ENCODE measurements at regions not wholly inside any gene's neighbourhood (a gene's known extent, or its start where the extent isn't known, plus 50 kb on each side); places are given as distances from the start of the nearest gene placed in this dataset.

DNA sequence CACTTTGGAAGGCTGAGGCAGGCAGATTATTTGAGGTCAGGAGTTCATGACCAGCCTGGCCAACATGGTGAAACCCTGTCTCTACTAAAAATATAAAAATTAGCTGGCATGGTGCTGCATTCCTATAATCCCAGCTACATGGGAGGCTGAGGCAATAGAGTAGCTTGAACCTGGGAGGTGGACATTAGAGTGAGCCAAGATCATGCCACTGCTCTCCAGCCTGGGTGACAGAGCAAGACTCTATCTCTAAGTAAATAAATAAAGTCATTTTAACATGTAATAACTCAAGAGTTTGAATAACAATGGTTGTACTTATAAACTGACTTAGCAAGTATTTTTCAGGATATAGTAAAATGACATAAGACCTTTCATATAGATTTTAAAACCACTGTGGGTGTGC is 169.3 kb upstream of the FN1 start:
- DNase-seq = no peak
- Mint-ChIP-seq H3K27ac (no peak overlapping the region), H3K9me3 (ENCODE audit: low read depth) (no peaks in the 10 kb centered on the region), H3K27me3 (no peaks in the 10 kb centered on the region), H3K36me3 (ENCODE audit: low read depth) (no peaks in the 10 kb centered on the region), H3K4me1 (no peaks in the 10 kb centered on the region), H3K4me3 (no peak overlapping the region)
- intact Hi-C loops (cut with DNase I, micrococcal nuclease) = no loop called here
- ChIA-PET CTCF (no interaction called here), POLR2A (no interaction called here)
- no peak for ATAC-seq

DNA sequence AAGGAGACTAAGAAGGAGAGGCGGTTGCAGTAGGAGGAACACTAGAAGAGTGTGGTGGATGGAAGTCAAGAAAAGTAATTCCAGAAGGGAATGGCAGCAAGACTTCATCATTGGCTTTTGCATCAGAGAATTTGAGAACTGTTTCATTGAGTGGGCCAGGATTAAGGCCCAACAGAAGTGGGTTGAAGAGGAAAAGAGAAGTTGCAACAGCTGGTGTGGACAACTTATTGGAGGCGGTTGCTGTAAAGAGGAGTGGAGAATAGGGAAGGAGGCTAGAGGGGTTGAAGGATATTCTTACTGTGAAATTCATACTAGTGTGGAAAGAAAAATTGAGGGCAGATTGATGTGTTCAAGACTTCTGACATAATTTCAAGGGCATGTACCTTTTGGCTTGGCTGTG is 168.7 kb upstream of the FN1 start:
- ATAC-seq (no peak), DNase-seq (no peak)
- ChIA-PET CTCF (no interaction called here), POLR2A (no interaction called here)
- Mint-ChIP-seq H3K36me3 (ENCODE audit: low read depth) (no peaks in the 10 kb centered on the region), H3K9me3 (ENCODE audit: low read depth) (no peaks in the 10 kb centered on the region), H3K4me1 (no peaks in the 10 kb centered on the region), H3K27ac (no peak overlapping the region), H3K4me3 (no peak overlapping the region), H3K27me3 (no peaks in the 10 kb centered on the region)
- intact Hi-C loops (cut with DNase I, micrococcal nuclease) = no loop called here

DNA sequence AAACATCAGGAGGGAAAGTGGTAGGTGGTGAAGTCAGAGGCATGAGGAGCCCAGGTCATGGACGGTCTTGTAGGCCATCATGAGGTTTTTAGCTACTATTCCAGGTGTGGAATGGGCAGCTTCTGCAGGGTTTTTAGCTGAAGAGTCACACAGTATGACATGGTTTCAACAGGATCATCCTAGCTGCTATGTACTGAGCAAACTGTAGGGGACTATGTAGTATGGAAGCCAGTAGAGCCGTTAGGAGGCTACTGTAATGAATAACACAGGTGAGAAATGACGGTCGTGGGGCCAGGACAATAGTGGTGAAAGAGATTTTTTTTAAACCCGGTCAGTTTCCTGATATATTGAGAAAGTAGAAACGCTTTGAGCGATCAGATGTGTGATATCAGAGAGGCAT is 167.6 kb upstream of the FN1 start:
- intact Hi-C loops (cut with DNase I, micrococcal nuclease) = no loop called here

DNA sequence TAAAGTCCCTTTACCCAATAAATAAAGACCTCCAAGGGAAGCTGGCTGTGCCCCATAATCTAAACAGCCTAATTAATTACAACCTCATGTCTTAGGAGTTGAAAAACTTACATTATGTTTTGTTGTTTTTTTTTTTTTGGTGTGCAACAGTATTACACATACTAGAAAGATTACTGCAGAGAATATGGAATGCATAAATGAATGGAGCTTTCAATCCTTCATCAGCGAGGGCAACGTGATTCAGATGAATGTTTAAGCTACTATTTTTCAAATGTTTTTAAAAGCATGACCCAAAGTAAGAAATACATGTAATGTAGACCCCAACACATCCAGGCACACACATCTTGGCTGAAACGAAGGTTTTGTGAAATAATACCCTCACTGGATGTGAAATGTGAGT is 167.1 kb upstream of the FN1 start:
- CTCF ChIA-PET = no interaction called here
- no peaks in the 10 kb centered on the region for H3K27me3 Mint-ChIP-seq
- no peaks in the 10 kb centered on the region for H3K9me3 Mint-ChIP-seq (ENCODE audit: low read depth)
- no peaks in the 10 kb centered on the region for H3K4me1 Mint-ChIP-seq
- POLR2A ChIA-PET = interaction anchor here (0.7 kb wide), 1 partner anchor 10 kb away, joined by 3 read pairs; no protein-coding TSS in a partner anchor
- no peaks in the 10 kb centered on the region for H3K36me3 Mint-ChIP-seq (ENCODE audit: low read depth)
- H3K27ac Mint-ChIP-seq = no peak overlapping the region
- H3K4me3 Mint-ChIP-seq = no peak overlapping the region
- DNase-seq (no peak), ATAC-seq (no peak)
- intact Hi-C loops (cut with DNase I, micrococcal nuclease) = no loop called here

More for the DNA sequence above, 167.6 kb upstream of the FN1 start:
- POLR2A ChIA-PET = interaction anchor here (0.7 kb wide), 1 partner anchor 11 kb away, joined by 3 read pairs; no protein-coding TSS in a partner anchor
- Mint-ChIP-seq H3K4me3 (no peak overlapping the region), H3K27me3 (no peaks in the 10 kb centered on the region), H3K36me3 (ENCODE audit: low read depth) (no peaks in the 10 kb centered on the region), H3K4me1 (no peaks in the 10 kb centered on the region), H3K9me3 (ENCODE audit: low read depth) (no peaks in the 10 kb centered on the region), H3K27ac (no peak overlapping the region)
- no peak for ATAC-seq
- DNase-seq = no peak
- CTCF ChIA-PET = no interaction called here

DNA sequence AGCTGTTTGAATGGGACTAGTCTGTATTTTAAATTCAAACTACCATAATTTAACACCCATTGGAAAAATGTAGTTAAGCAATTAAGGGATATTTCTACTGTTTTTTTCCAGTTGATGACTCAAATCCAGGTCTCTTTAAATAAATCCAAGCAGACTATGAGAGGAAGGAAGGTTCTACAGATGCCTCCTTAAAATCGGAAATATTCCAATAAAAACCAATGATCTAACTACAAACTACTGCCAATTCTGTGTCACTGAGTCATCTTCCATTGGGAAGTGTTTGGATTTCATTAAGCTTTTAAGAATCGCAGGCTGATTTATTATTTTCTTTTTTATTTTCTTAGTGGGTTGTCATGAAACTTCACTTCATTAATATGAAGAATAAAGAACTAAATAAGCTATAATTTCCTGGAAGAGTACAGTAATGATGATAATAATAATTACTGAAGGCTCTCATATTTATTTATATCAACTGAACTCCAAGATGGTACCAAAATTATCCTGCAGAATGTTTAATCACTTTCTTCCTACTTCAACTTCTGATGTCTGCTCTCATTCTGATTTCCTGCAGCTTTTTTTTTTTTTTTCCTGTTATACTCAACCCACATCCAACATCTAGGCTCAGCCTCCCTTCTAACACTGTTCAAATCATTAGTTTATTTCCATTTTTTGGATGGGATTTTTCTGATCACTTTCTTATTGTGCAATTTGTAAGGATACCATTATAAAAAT is 166.3 kb upstream of the FN1 start:
- H3K36me3 Mint-ChIP-seq (ENCODE audit: low read depth) = no peaks in the 10 kb centered on the region
- H3K27ac Mint-ChIP-seq = no peak overlapping the region
- ChIA-PET POLR2A (no interaction called here), CTCF (no interaction called here)
- intact Hi-C loops (cut with DNase I, micrococcal nuclease) = no loop called here
- no peaks in the 10 kb centered on the region for H3K27me3 Mint-ChIP-seq
- no peaks in the 10 kb centered on the region for H3K4me1 Mint-ChIP-seq
- no peaks in the 10 kb centered on the region for H3K9me3 Mint-ChIP-seq (ENCODE audit: low read depth)
- ATAC-seq = no peak
- DNase-seq = no peak
- H3K4me3 Mint-ChIP-seq = no peak overlapping the region

DNA sequence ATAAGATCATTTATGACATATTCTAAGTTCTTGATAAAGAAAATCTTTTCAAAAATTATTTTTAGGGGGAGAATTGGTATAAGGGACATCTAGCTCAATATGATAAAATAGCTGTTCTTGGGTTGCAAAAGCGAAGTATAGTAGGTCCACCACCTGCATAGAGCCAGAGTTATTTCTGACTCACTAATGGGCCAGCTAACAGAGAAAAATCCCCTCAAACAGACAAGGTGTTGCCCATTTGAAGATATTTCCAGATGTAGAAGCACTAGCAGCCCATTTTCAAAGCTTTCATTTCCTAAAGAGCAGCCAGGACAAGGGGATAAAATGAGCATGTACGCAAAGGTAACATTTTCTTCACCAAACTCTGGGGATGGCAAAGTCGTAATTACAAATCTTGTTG is 165.7 kb upstream of the FN1 start:
- POLR2A ChIA-PET = no interaction called here
- intact Hi-C loops (cut with DNase I, micrococcal nuclease) = no loop called here
- no peaks in the 10 kb centered on the region for H3K9me3 Mint-ChIP-seq (ENCODE audit: low read depth)
- no peaks in the 10 kb centered on the region for H3K36me3 Mint-ChIP-seq (ENCODE audit: low read depth)
- no peaks in the 10 kb centered on the region for H3K4me1 Mint-ChIP-seq
- H3K27me3 Mint-ChIP-seq = no peaks in the 10 kb centered on the region
- CTCF ChIA-PET = interaction anchor here (1.6 kb wide), 1 partner anchor 18 kb away, joined by 4 read pairs; no protein-coding TSS in a partner anchor
- H3K27ac Mint-ChIP-seq = no peak overlapping the region
- ATAC-seq (no peak), DNase-seq (no peak)
- no peak overlapping the region for H3K4me3 Mint-ChIP-seq

DNA sequence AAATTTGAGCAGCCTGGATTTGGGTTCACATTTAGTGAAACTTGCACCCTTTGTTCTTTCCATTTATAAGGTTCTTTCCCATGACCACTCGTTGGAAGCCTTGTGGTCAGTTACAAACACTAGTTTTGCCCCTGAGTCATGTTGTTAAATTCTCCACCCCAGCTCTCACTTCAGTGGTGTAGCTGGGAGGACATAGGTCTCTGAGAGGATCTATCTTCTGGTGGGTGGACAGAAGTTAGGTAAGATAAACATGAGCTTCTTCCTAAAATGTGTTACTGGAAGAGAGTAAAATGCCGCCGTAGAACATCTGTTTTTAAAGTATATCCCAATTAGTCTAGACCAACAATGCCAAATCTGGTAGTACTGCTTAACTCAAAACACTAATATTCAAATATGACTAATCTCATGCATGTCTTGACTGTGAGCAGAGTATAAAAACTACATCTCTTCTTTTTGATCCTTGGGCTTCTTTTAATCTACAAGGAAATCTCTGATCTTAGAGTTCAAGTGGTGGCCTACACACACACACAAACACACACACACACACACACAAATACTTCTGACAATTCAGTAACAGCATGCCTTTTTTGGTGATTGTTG is 162.6 kb upstream of the FN1 start:
- no peaks in the 10 kb centered on the region for H3K4me1 Mint-ChIP-seq
- CTCF ChIA-PET = interaction anchor here (0.7 kb wide), 1 partner anchor 15 kb away, joined by 3 read pairs; no protein-coding TSS in a partner anchor
- POLR2A ChIA-PET = interaction anchor here (0.6 kb wide), 2 partner anchors 40 to 135 kb away, joined by 3 read pairs; no protein-coding TSS in a partner anchor
- H3K27me3 Mint-ChIP-seq = no peaks in the 10 kb centered on the region
- no peak for ATAC-seq
- no peak overlapping the region for H3K4me3 Mint-ChIP-seq
- H3K9me3 Mint-ChIP-seq (ENCODE audit: low read depth) = no peaks in the 10 kb centered on the region
- H3K36me3 Mint-ChIP-seq (ENCODE audit: low read depth) = no peaks in the 10 kb centered on the region
- intact Hi-C loops (cut with DNase I, micrococcal nuclease) = no loop called here
- DNase-seq = no peak
- H3K27ac Mint-ChIP-seq = no peak overlapping the region

DNA sequence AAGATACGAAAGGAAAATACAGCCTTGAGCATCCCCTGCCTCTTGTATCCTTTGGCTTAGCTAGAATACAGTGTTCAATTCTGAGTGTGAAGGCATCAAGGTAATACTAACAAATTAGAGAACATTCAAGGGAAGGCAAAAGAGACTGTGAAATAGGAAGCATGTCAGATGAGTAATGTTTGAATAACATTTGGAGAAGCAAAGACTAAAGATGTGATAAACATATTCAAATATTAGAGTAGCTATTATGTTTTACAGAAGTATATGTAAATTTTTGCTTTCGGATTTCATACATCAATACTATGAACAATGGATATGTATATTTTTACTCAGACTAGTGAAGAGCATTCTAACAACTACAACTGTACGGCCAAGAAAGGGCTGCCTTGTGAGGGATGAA is 161.7 kb upstream of the FN1 start:
- POLR2A ChIA-PET = no interaction called here
- H3K4me3 Mint-ChIP-seq = no peak overlapping the region
- H3K4me1 Mint-ChIP-seq = no peaks in the 10 kb centered on the region
- intact Hi-C loops (cut with DNase I, micrococcal nuclease) = no loop called here
- DNase-seq (no peak), ATAC-seq (no peak)
- H3K27me3 Mint-ChIP-seq = no peaks in the 10 kb centered on the region
- CTCF ChIA-PET = interaction anchor here (0.7 kb wide), 1 partner anchor 14 kb away, joined by 3 read pairs; no protein-coding TSS in a partner anchor
- H3K27ac Mint-ChIP-seq = no peak overlapping the region
- H3K36me3 Mint-ChIP-seq (ENCODE audit: low read depth) = no peaks in the 10 kb centered on the region
- H3K9me3 Mint-ChIP-seq (ENCODE audit: low read depth) = no peaks in the 10 kb centered on the region

DNA sequence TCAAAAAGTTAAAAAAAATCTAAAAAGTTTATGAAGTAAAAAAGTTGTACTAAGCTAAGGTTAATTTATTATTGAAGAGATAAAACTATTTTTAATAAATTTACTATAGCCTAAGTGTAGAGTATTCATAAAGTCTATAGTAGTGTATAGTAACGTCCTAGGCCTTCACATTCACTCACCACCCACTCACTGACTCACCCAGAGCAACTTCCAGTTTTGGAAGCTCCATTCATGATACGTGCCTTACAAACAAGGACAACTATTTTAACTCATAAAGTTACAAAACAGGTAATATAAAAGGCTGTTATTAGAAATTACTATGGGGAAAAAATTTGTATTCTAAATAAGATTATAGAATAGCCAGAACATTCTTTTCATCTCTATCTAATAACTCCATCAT is 158.9 kb upstream of the FN1 start:
- ChIA-PET CTCF (interaction anchor here (0.7 kb wide), 1 partner anchor 1058 kb away, joined by 3 read pairs; no protein-coding TSS in a partner anchor), POLR2A (no interaction called here)
- H3K9me3 Mint-ChIP-seq (ENCODE audit: low read depth) = no peaks in the 10 kb centered on the region
- no peak overlapping the region for H3K27ac Mint-ChIP-seq
- no peaks in the 10 kb centered on the region for H3K4me1 Mint-ChIP-seq
- DNase-seq (no peak), ATAC-seq (no peak)
- intact Hi-C loops (cut with DNase I, micrococcal nuclease) = no loop called here
- no peaks in the 10 kb centered on the region for H3K27me3 Mint-ChIP-seq
- no peaks in the 10 kb centered on the region for H3K36me3 Mint-ChIP-seq (ENCODE audit: low read depth)
- no peak overlapping the region for H3K4me3 Mint-ChIP-seq

DNA sequence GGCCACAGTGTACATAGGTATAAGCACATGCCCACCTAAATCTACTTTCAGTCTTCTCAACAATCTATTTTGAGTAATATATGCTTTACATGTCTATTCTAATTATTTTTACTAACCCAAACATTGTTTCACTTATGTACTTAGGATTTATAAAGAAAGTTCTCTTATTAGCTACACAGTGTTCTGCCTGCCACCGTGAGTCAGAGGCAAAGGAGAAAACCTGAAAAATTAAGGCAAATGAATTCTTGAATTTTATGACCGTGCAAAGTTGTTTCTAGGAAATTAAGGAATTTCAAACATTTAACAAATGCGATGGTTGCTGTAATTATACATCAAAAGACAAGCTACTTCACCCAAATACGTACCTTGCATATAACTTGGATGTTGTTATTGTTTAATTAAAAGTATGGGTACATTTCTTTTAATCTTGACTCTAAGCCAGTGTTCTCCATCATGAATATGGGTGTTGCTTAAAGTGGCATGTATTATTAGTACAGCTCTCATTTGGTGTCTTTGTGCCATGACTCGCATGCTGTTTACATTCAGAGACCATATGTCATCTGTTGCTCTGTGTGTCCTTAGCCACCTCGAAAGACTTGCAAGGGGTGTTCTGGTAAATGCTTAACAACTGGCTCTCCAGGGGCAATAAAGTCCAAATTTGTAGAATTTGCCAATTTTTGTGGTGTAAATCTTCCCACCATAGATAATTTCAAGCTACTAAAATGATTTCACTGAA is 154.3 kb upstream of the FN1 start:
- no peaks in the 10 kb centered on the region for H3K9me3 Mint-ChIP-seq (ENCODE audit: low read depth)
- ChIA-PET CTCF (no interaction called here), POLR2A (interaction anchor here (0.6 kb wide), 1 partner anchor 26 kb away, joined by 3 read pairs; no protein-coding TSS in a partner anchor)
- H3K4me3 Mint-ChIP-seq = no peak overlapping the region
- H3K27ac Mint-ChIP-seq = no peak overlapping the region
- H3K36me3 Mint-ChIP-seq (ENCODE audit: low read depth) = no peaks in the 10 kb centered on the region
- DNase-seq = no peak
- H3K27me3 Mint-ChIP-seq = no peaks in the 10 kb centered on the region
- intact Hi-C loops (cut with DNase I, micrococcal nuclease) = no loop called here
- no peak for ATAC-seq
- H3K4me1 Mint-ChIP-seq = no peaks in the 10 kb centered on the region

DNA sequence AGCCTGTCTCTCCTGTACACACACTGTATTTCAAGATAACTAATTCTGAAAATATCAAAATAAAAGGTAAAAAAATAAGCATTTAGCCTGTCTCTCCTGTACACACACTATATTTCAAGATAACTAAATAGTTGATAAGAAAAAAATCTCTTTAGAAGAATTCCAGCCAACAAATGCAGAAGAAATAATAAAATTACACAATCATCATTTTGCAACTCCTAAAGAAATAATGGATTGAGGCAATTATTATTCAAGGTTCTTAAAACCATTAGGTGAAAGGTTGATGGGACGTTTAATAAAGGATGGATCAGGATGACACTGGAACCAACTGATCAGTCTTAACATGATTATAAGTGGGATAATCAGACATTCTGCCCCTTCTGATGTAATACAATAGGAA is 148.0 kb upstream of the FN1 start:
- DNase-seq = no peak
- no peak for ATAC-seq
- Mint-ChIP-seq H3K36me3 (ENCODE audit: low read depth) (no peaks in the 10 kb centered on the region), H3K27me3 (no peaks in the 10 kb centered on the region), H3K4me3 (no peak overlapping the region), H3K27ac (no peak overlapping the region), H3K4me1 (no peaks in the 10 kb centered on the region), H3K9me3 (ENCODE audit: low read depth) (no peaks in the 10 kb centered on the region)
- ChIA-PET CTCF (interaction anchor here (0.5 kb wide), 1 partner anchor 14 kb away, joined by 3 read pairs; no protein-coding TSS in a partner anchor), POLR2A (no interaction called here)
- intact Hi-C loops (cut with DNase I, micrococcal nuclease) = no loop called here

DNA sequence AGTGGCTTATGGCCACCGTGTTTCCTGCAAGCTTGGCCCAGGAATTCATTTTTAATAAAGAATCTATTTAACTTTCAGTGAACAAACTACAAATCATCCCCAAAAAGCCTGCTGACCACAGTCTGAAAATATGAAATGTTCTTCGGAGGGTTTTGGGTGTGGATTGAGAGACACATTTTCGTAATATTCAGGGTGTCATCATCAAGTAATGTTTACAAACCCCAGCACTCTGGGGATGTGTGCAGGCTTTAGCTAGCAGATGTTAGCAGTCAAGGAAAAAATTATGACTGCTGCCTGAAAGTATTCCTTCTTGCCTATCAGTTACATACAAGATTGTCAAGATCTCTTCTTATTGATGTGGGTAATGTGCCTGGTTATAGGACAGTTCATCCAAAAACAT is 143.9 kb upstream of the FN1 start:
- ATAC-seq = no peak
- POLR2A ChIA-PET = no interaction called here
- no peak for DNase-seq
- CTCF ChIA-PET = interaction anchor here (0.7 to 0.8 kb wide), 2 partner anchors 69 to 486 kb away, joined by 3 to 5 read pairs; no protein-coding TSS in a partner anchor
- H3K27ac Mint-ChIP-seq = no peak overlapping the region
- no peaks in the 10 kb centered on the region for H3K36me3 Mint-ChIP-seq (ENCODE audit: low read depth)
- no peak overlapping the region for H3K4me3 Mint-ChIP-seq
- no peaks in the 10 kb centered on the region for H3K9me3 Mint-ChIP-seq (ENCODE audit: low read depth)
- intact Hi-C loops (cut with DNase I, micrococcal nuclease) = no loop called here
- H3K4me1 Mint-ChIP-seq = no peaks in the 10 kb centered on the region
- H3K27me3 Mint-ChIP-seq = no peaks in the 10 kb centered on the region
